ENCODE measurements at regions not wholly inside any gene's neighbourhood (a gene's known extent, or its start where the extent isn't known, plus 50 kb on each side); places are given as distances from the start of the nearest gene placed in this dataset.
A peak's percentile ranks its signal among the peaks of the same experiment; 100 is the strongest.
"Not testable (repeated sequence)": the region's sequence is repeated elsewhere in the genome, so short reads cannot be mapped to it uniquely, and the experiment has no call there.

DNA sequence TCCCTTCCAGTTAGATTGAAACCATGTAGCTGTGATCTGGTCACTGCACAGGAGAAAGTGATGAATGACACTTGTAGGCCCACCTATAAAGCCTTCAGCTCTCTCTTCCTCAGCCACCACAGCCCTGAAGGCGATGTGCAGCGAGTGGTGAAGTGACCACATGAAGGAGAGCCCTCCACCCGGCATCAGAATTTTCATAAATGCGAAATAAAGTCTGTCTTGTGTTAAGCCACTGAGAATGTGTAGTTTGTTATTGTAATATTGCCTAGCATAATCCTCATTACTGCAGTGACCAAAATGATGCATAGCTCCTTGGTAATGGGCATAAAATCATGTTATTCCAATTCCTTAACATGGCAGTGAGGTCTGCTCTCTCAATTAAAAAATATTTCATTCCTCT is 122.1 kb upstream of the LYPLAL1 start:
- no peak for TF ChIP-seq POLR2A (IDR thresholded peaks at IDR 0.05; ENCODE audit: low read depth, low read length)
- FAIRE-seq (no peak), DNase-seq (ENCODE audit: insufficient read length, low spot score) (no peak)

- no peak for TF ChIP-seq POLR2A (IDR thresholded peaks at IDR 0.05; ENCODE audit: low read depth, low read length)
- no peak for FAIRE-seq
- DNase-seq (ENCODE audit: insufficient read length, low spot score), result no peak
These were observed 114.5 kb upstream of the LYPLAL1 start for GRCh38 chr1:219058891-219059820.

DNA sequence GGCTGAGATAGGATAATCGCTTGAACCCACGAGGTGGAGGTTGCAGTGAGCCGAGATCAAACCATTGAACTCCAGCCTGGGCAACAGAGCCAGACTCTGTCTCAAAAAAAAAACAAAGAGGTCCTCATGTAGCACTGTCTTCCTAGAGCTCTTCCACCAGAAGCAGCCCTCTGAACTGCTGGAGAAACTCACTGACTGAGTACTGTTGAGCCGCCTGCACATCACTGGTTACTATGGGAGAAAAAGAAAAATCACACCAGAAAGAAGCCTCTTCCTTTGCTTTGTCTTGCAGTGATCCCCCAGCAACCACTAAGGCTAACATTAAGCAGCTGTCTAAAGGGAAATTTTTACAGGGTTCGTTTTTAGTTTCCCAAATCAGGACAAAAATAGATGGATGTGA is 112.9 kb upstream of the LYPLAL1 start:
- FAIRE-seq (no peak), DNase-seq (ENCODE audit: insufficient read length, low spot score) (no peak)
- TF ChIP-seq POLR2A (IDR thresholded peaks at IDR 0.05; ENCODE audit: low read depth, low read length), result no peak

GRCh38 chr1:219062161-219062560 is 111.5 kb upstream of the LYPLAL1 start:
- FAIRE-seq, result no peak
- TF ChIP-seq POLR2A (IDR thresholded peaks at IDR 0.05; ENCODE audit: low read depth, low read length), result no peak
- no peak for DNase-seq (ENCODE audit: insufficient read length, low spot score)

DNA sequence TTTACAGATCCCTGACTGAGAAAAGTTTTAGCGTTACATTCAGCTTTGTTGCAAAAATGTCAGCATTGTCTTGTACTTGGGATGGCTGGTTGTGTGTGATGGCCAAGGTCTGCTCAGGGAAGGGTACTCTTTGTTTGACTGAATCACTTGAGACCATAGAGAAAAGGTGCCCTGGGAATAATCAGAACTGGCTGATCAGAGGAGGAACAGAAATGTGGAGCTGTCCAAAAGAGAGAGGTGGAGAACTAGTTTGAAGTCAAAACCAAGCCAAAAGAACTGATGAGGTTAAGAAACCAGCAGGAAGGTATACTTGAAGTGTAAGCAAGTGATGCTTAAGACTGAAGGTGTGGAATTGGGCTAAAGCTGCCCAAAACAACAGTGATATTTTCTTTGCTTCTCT is 107.6 kb upstream of the LYPLAL1 start:
- DNase-seq (ENCODE audit: insufficient read length, low spot score), result no peak
- peak; percentile 20 for FAIRE-seq
- TF ChIP-seq POLR2A (IDR thresholded peaks at IDR 0.05; ENCODE audit: low read depth, low read length), result no peak

DNA sequence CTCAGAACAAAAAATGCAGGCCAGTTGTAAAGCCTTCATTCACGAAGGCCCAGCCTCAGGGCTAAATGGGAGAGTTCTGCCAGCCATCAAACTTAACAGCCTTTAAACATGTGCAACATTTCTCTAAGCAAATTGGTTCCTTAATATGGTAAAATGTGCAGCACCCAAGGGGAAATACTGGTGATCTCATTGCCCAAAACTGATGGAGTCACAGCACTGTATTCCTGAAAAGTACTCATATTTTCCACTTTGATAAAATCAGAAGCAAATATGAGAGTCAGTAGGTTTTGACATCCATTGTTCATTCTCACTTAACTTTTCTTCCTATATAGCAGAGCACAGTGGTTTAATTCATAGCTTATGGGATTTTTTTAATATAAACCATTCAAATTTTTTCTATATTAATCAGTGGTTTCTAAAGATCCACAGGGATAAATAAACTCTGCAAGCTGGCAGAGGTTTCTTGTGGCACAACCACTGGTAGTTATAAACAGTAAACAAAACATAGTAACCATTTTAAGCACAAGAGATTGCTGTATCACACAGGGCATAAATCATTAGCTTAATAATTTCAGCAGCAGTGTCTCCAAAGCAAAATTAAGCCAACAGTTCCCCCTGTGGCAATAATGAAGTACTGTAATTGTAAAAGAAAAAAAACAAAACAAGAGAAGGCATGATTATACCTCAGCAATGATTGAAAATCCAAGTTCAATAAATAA is 106.9 kb upstream of the LYPLAL1 start:
- TF ChIP-seq POLR2A (IDR thresholded peaks at IDR 0.05; ENCODE audit: low read depth, low read length), result no peak
- DNase-seq (ENCODE audit: insufficient read length, low spot score) (no peak), FAIRE-seq (no peak)

DNA sequence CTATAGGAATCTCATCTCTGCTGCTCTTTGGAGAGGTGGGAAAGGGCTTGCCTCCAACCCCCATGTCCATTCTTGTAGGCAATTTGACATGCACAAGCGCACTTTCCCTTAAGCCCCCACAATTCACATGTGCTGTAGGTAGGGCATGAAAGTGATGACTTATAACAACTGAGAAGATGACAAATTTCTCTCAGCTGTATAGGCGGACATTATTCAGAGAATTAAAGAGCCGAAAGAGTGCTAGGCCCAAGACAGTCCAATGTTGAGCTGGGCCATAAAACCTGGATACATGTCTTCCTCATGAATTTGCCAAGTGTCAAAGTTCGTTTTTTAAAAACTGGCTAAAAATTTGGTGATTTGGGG is 106.3 kb upstream of the LYPLAL1 start:
- no peak for DNase-seq (ENCODE audit: insufficient read length, low spot score)
- no peak for TF ChIP-seq POLR2A (IDR thresholded peaks at IDR 0.05; ENCODE audit: low read depth, low read length)
- no peak for FAIRE-seq

DNA sequence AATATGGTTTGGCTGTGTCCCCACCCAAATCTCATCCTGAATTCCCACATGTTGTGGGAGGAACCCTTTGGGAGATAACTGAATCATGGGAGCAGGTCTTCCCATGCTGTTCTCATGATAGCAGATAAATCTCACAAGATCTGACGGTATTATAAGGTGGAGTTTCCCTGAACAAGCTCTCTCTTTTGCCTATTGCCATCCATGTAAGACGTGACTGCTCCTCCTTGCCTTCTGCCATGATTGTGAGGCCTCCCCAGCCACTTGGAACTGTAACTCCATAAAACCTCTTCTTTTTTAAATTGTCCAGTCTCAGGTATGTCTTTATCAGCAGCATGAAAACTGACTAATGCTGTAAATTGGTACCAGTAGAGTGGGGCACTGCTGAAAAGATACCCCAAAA is 103.3 kb upstream of the LYPLAL1 start:
- DNase-seq (ENCODE audit: insufficient read length, low spot score); FAIRE-seq: not testable (repeated sequence)

GRCh38 chr1:219071209-219071608 is 102.5 kb upstream of the LYPLAL1 start:
- DNase-seq (ENCODE audit: insufficient read length, low spot score) (no peak), FAIRE-seq (no peak)
- no peak for TF ChIP-seq POLR2A (IDR thresholded peaks at IDR 0.05; ENCODE audit: low read depth, low read length)

DNA sequence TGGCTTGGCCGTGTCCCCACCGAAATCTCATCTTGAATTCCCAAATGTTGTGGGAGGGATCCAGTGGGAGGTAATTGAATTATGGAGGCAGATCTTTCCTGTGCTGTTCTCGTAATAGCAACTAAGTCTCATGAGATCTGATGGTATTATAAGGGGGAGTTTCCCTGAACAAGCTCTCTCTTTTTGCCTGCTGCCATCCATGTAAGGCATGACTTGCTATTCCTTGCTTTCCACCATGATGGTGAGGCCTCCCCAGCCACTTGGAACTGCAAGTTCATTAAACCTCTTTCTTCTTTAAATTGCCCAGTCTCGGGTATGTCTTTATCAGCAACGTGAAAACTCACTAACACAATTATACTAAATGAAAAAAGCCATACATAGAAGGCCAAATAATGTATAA is 101.3 kb upstream of the LYPLAL1 start:
- FAIRE-seq (no peak), DNase-seq (ENCODE audit: insufficient read length, low spot score) (no peak)
- TF ChIP-seq POLR2A (IDR thresholded peaks at IDR 0.05; ENCODE audit: low read depth, low read length), result no peak

GRCh38 chr1:219074084-219074728 is 99.5 kb upstream of the LYPLAL1 start:
- FAIRE-seq (no peak), DNase-seq (ENCODE audit: insufficient read length, low spot score) (no peak)
- no peak for TF ChIP-seq POLR2A (IDR thresholded peaks at IDR 0.05; ENCODE audit: low read depth, low read length)

DNA sequence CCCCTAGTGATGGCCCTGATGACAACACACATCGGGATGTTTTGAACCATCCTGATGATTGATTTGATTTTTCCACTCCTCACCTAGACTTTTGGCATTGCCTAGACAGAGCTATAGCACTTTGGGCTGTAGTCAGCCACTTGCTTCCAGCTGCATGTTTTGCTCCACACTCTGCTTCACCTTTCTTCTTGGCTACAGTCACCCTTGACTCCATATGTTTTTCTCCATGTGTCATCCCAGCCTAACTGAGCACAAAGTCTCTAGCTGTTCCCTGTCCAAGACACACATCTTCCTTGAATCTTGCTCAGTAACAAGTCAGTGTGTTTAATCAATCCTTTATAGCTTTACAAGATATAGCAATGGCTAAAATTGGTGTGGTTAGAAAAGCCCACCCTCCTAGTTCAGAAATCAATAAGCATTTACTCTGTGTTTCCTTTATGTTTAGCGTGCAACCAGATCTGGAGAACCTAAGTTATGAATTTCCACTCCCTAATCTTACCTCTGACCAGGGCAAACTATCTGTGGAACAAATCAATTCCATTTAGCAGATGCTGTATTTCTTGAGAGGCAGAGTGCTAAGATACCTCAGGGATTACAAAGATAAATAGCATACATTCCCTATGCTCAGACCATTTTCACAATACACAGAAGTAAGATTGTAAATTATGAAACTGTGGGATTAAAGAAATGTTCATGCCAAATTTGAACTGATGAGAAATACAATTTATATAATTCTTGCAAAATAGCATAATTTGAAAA is 98.4 kb upstream of the LYPLAL1 start:
- DNase-seq (ENCODE audit: insufficient read length, low spot score), result no peak
- no peak for TF ChIP-seq POLR2A (IDR thresholded peaks at IDR 0.05; ENCODE audit: low read depth, low read length)
- FAIRE-seq, result no peak

- DNase-seq (ENCODE audit: insufficient read length, low spot score) (no peak), FAIRE-seq (no peak)
- no peak for TF ChIP-seq POLR2A (IDR thresholded peaks at IDR 0.05; ENCODE audit: low read depth, low read length)
These were observed 97.2 kb upstream of the LYPLAL1 start for GRCh38 chr1:219076326-219076937.

DNA sequence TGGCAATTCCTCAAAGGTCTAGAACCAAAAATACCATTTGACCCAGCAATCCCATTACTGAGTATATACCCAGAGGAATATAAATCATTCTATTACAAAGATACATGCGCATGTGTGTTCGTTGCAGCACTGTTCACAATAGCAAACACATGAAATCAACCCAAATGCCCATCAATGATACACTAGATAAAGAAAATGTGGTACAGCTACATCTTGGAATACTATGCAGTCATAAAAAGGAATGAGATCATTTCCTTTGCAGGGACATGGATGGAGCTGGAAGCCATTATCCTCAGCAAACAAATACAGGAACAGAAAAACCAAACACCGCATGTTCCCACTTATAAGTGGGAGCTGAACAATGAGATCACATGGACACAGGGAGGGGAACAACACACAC is 95.9 kb upstream of the LYPLAL1 start:
- not testable (repeated sequence) for FAIRE-seq

More for the DNA sequence above, 95.9 kb upstream of the LYPLAL1 start:
- not testable (repeated sequence) for DNase-seq (ENCODE audit: insufficient read length, low spot score)
